ENCODE measurements at regions not wholly inside any gene's neighbourhood (a gene's known extent, or its start where the extent isn't known, plus 50 kb on each side); places are given as distances from the start of the nearest gene placed in this dataset.

- no peak for DNase-seq (ENCODE audit: low read depth in 1 of 2, low spot score in 2 of 2)
- Histone ChIP-seq H3K18ac (ENCODE audit: extremely low read depth, low read length) (no peak overlapping the region), H3K56ac (replicated peaks; ENCODE audit: insufficient read length, low read depth, low read length) (no peak overlapping the region), H3K9me3 (ENCODE audit: insufficient read depth in 2 of 2, low read depth in 1 of 2, low read length in 1 of 2) (no peaks in the 10 kb centered on the region), H3K27me3 (replicated peaks in 1 of 4; ENCODE audit: control insufficient read depth in 3 of 4, extremely low read depth in 1 of 4, insufficient read depth in 3 of 4, low read length in 3 of 4) (no peaks in the 10 kb centered on the region), H3K4me3 (ENCODE audit: extremely low read depth in 1 of 4, insufficient read depth in 2 of 4, low read depth in 3 of 4, low read length in 4 of 4) (no peak overlapping the region), H4K20me1 (replicated peaks in 1 of 2; ENCODE audit: control insufficient read depth in 1 of 2, insufficient read depth in 2 of 2, low read length in 2 of 2) (no peaks in the 10 kb centered on the region), H2AK5ac (ENCODE audit: low read depth, low read length) (no peak overlapping the region), H2BK15ac (ENCODE audit: low read length) (no peak overlapping the region), H3K79me1 (ENCODE audit: low read depth, low read length) (no peaks in the 10 kb centered on the region), H2BK12ac (ENCODE audit: low read depth, low read length) (no peak overlapping the region), H4K8ac (ENCODE audit: extremely low read depth, insufficient read depth, low read length) (no peak overlapping the region), H2BK120ac (replicated peaks; ENCODE audit: low read depth, low read length) (no peak overlapping the region), H3K23ac (ENCODE audit: insufficient read length) (no peak overlapping the region), H3K23me2 (ENCODE audit: low read depth, low read length) (no peaks in the 10 kb centered on the region), H3K27ac (ENCODE audit: low read depth, low read length) (no peak overlapping the region), H3K4me1 (replicated peaks in 1 of 4; ENCODE audit: control insufficient read depth in 3 of 4, insufficient read depth in 4 of 4, low read length in 3 of 4) (peaks cover 5 to 11% (median 7%) of the 10 kb centered on the region in 4 experiments), H2BK5ac (ENCODE audit: low read depth, low read length) (no peak overlapping the region), H4K91ac (replicated peaks; ENCODE audit: insufficient read length, low read length) (no peak overlapping the region), H3K4me2 (ENCODE audit: insufficient read depth in 1 of 2, low read depth in 2 of 2, low read length in 2 of 2) (no peak overlapping the region), H2BK20ac (ENCODE audit: low read length) (no peak overlapping the region), H3K36me3 (ENCODE audit: control insufficient read depth in 2 of 4, insufficient read depth in 4 of 4, low read length in 3 of 4) (no peaks in the 10 kb centered on the region), H4K5ac (ENCODE audit: insufficient read length, low read depth, low read length) (no peak overlapping the region), H3K79me2 (ENCODE audit: control insufficient read depth in 1 of 2, insufficient read depth in 2 of 2, low read length in 2 of 2) (no peaks in the 10 kb centered on the region), H3K9ac (replicated peaks in 1 of 4; ENCODE audit: extremely low read depth in 1 of 4, low read depth in 3 of 4, low read length in 3 of 4) (no peak overlapping the region), H3K4ac (replicated peaks; ENCODE audit: insufficient read length, low read depth, low read length) (no peak overlapping the region), H3K14ac (ENCODE audit: insufficient read length) (no peak overlapping the region), H2AFZ (ENCODE audit: low read length) (no peak overlapping the region)
- ChIA-PET CTCF (ENCODE audit: partially characterized antibody) (interaction anchor here (0.9 to 5.4 kb wide), 4 partner anchors 9 to 284 kb away, joined by 3 to 37 read pairs (median 7); no protein-coding TSS in a partner anchor), POLR2A (ENCODE audit: partially characterized antibody) (no interaction called here)
- 94% methylated on average over 9 of the region's 9 CpGs; no CpG with 5 or more reads in 1 of the 2 experiments for WGBS, 2 experiments (ENCODE audit: extremely low coverage in 1 of 2, insufficient coverage in 1 of 2, insufficient read length in 1 of 2, insufficient replicate concordance in 2 of 2, low coverage in 1 of 2, low lambda C conversion rate in 2 of 2, missing lambda C conversion rate in 1 of 2)
- no peak for FAIRE-seq
- TF ChIP-seq PHF8 (conservative IDR thresholded peaks at IDR 0.05; ENCODE audit: low read depth, low read length) (no peak), KDM1A (IDR thresholded peaks at IDR 0.05; ENCODE audit: borderline replicate concordance, low read length) (no peak), CBX8 (IDR thresholded peaks at IDR 0.05; ENCODE audit: borderline replicate concordance, low read depth, low read length) (no peak), TEAD4 (IDR thresholded peaks at IDR 0.05; ENCODE audit: low read depth, low read length) (no peak), BCL11A (IDR thresholded peaks at IDR 0.05; ENCODE audit: low read depth in 2 of 2, low read length in 2 of 2) (no peak), EP300 (IDR thresholded peaks at IDR 0.05; ENCODE audit: borderline replicate concordance in 1 of 2, low read depth in 2 of 2, low read length in 2 of 2) (no peak), CHD2 (IDR thresholded peaks at IDR 0.05; ENCODE audit: low read length) (no peak), SIN3A (conservative IDR thresholded peaks at IDR 0.05 in 1 of 2, IDR thresholded peaks at IDR 0.05 in 1 of 2; ENCODE audit: low read depth in 1 of 2, low read length in 2 of 2) (no peak), FOSL1 (IDR thresholded peaks at IDR 0.05; ENCODE audit: insufficient read depth, low read depth, low read length) (no peak), SP1 (IDR thresholded peaks at IDR 0.05; ENCODE audit: low read depth, low read length) (no peak), ZNF274 (IDR thresholded peaks at IDR 0.05; ENCODE audit: borderline replicate concordance, extremely low read depth, low read length) (no peak), ATF3 (IDR thresholded peaks at IDR 0.05; ENCODE audit: insufficient read depth, low read depth, low read length) (no peak), POLR2AphosphoS5 (IDR thresholded peaks at IDR 0.05; ENCODE audit: low read depth, low read length) (no peak), SIRT6 (IDR thresholded peaks at IDR 0.05; ENCODE audit: low read length) (no peak), BRCA1 (IDR thresholded peaks at IDR 0.05; ENCODE audit: low read depth, low read length) (no peak)
Observed at GRCh38 chr18:59048048-59048363, 91.7 kb upstream of the SEC11C start.
